ENCODE measurements at regions not wholly inside any gene's neighbourhood (a gene's known extent, or its start where the extent isn't known, plus 50 kb on each side); places are given as distances from the start of the nearest gene placed in this dataset.

- DNase-seq (ENCODE audit: low read depth), result no peak
These were observed 522.3 kb downstream of the MAT2B start for GRCh38 chr5:164027738-164028137.

- DNase-seq (ENCODE audit: low read depth), result no peak
These were observed 532.8 kb downstream of the MAT2B start for GRCh38 chr5:164038128-164038783.

- no peak for DNase-seq (ENCODE audit: low read depth)
These were observed 535.7 kb downstream of the MAT2B start for GRCh38 chr5:164041105-164041504.

GRCh38 chr5:164048359-164048926 is 543.0 kb downstream of the MAT2B start:
- DNase-seq (ENCODE audit: low read depth), result peak; percentile 25

- DNase-seq (ENCODE audit: low read depth), result peak; percentile 45
These were observed 546.3 kb downstream of the MAT2B start for GRCh38 chr5:164051745-164052144.

GRCh38 chr5:164052536-164053093 is 547.2 kb downstream of the MAT2B start:
- DNase-seq (ENCODE audit: low read depth), result peak; percentile 60

GRCh38 chr5:164053123-164053522 is 547.7 kb downstream of the MAT2B start:
- DNase-seq (ENCODE audit: low read depth), result no peak

GRCh38 chr5:164054461-164054860 is 549.0 kb downstream of the MAT2B start:
- DNase-seq (ENCODE audit: low read depth), result no peak

GRCh38 chr5:164057121-164057520 is 551.7 kb downstream of the MAT2B start:
- no peak for DNase-seq (ENCODE audit: low read depth)

GRCh38 chr5:164058621-164059020 is 553.2 kb downstream of the MAT2B start:
- DNase-seq (ENCODE audit: low read depth), result no peak

GRCh38 chr5:164059471-164059870 is 554.1 kb downstream of the MAT2B start:
- no peak for DNase-seq (ENCODE audit: low read depth)

- no peak for DNase-seq (ENCODE audit: low read depth)
These were observed 555.5 kb downstream of the MAT2B start for GRCh38 chr5:164060786-164061355.

GRCh38 chr5:164062304-164062703 is 556.9 kb downstream of the MAT2B start:
- no peak for DNase-seq (ENCODE audit: low read depth)

GRCh38 chr5:164065266-164065665 is 559.8 kb downstream of the MAT2B start:
- DNase-seq (ENCODE audit: low read depth), result no peak

- DNase-seq (ENCODE audit: low read depth), result no peak
These were observed 566.3 kb downstream of the MAT2B start for GRCh38 chr5:164071671-164072070.

GRCh38 chr5:164073081-164073480 is 567.7 kb downstream of the MAT2B start:
- DNase-seq (ENCODE audit: low read depth), result peak; percentile 25

GRCh38 chr5:164076556-164076955 is 571.1 kb downstream of the MAT2B start:
- DNase-seq (ENCODE audit: low read depth), result no peak

- no peak for DNase-seq (ENCODE audit: low read depth)
These were observed 584.9 kb downstream of the MAT2B start for GRCh38 chr5:164090358-164090757.

GRCh38 chr5:164091836-164092235 is 586.4 kb downstream of the MAT2B start:
- no peak for DNase-seq (ENCODE audit: low read depth)

- no peak for DNase-seq (ENCODE audit: low read depth)
These were observed 588.9 kb downstream of the MAT2B start for GRCh38 chr5:164094291-164094690.

- peak; percentile 71 for DNase-seq (ENCODE audit: low read depth)
These were observed 592.3 kb downstream of the MAT2B start for GRCh38 chr5:164097749-164098148.

GRCh38 chr5:164098531-164098930 is 593.1 kb downstream of the MAT2B start:
- no peak for DNase-seq (ENCODE audit: low read depth)

- no peak for DNase-seq (ENCODE audit: low read depth)
These were observed 593.6 kb downstream of the MAT2B start for GRCh38 chr5:164098979-164099378.
